ENCODE measurements at regions not wholly inside any gene's neighbourhood (a gene's known extent, or its start where the extent isn't known, plus 50 kb on each side); places are given as distances from the start of the nearest gene placed in this dataset.

- TF ChIP-seq ELF2 (CRISPR knock-in tag; IDR thresholded peaks at IDR 0.05): no peak
These were observed 565.5 kb downstream of the ZNF608 start (continued) for GRCh38 chr5:124180875-124181461.

- intact Hi-C loops (cut with micrococcal nuclease): no loop called here
- H3K4me2 ChIP-seq (ENCODE audit: insufficient read depth, low read length): no peak overlapping the region
These were observed 566.1 kb downstream of the ZNF608 start for GRCh38 chr5:124180299-124180874.

GRCh38 chr5:124179819-124180218 is 566.6 kb downstream of the ZNF608 start:
- no TSS peak for BruUV-seq (replicated peaks)
- no peaks in the 10 kb centered on the region for H3K79me2 ChIP-seq (ENCODE audit: control insufficient read depth, insufficient read depth, low read length)
- intact Hi-C loops (cut with micrococcal nuclease) (no loop called here), in situ Hi-C loops (cut with MboI) (no loop called here)
- no peaks in the 10 kb centered on the region for H3K4me1 ChIP-seq (replicated peaks in 1 of 2; ENCODE audit: control insufficient read depth in 2 of 2, insufficient read depth in 2 of 2, low read length in 2 of 2)
- no peak overlapping the region for H2AFZ ChIP-seq (ENCODE audit: low read depth, low read length)
- POLR2A ChIA-PET: no interaction called here
- no peak overlapping the region for H3K4me2 ChIP-seq (ENCODE audit: insufficient read depth, low read length)
- WGBS (ENCODE audit: insufficient coverage, low coverage, missing lambda C conversion rate): 0% methylated on average over 1 of the region's 1 CpG
- H3K27ac ChIP-seq (ENCODE audit: extremely low read depth, low read depth, low read length): no peak overlapping the region
- CTCF ChIA-PET (ENCODE audit: low intra/inter-chr PET ratio): no interaction called here
- no peaks in the 10 kb centered on the region for H3K9me1 ChIP-seq (ENCODE audit: control insufficient read depth, insufficient read depth, low read length)
- H3K36me3 ChIP-seq (ENCODE audit: control insufficient read depth, insufficient read depth, low read length): no peaks in the 10 kb centered on the region
- no peak for FAIRE-seq
- no peaks in the 10 kb centered on the region for H3K27me3 ChIP-seq (ENCODE audit: control insufficient read depth in 2 of 2, insufficient read depth in 2 of 2, low read length in 2 of 2)
- no peak for ATAC-seq
- no peak for DNase-seq (ENCODE audit: extremely low read depth in 1 of 4, low spot score in 3 of 4)
- H3K4me3 ChIP-seq: no peak overlapping the region
- no peaks in the 10 kb centered on the region for H4K20me1 ChIP-seq (replicated peaks; ENCODE audit: control insufficient read depth, insufficient read depth, low read length)
- no peak overlapping the region for H3K9ac ChIP-seq (ENCODE audit: insufficient read depth in 1 of 2, low read depth in 2 of 2, low read length in 2 of 2)
- no peaks in the 10 kb centered on the region for H3K9me3 ChIP-seq (replicated peaks; ENCODE audit: control insufficient read depth, insufficient read depth, low read depth, low read length)
- TF ChIP-seq ZNF695 (CRISPR knock-in tag; IDR thresholded peaks at IDR 0.05) (no peak), TSHZ1 (CRISPR knock-in tag; IDR thresholded peaks at IDR 0.05) (no peak), MTF1 (CRISPR knock-in tag; IDR thresholded peaks at IDR 0.05; ENCODE audit: borderline replicate concordance) (no peak)

More at GRCh38 chr5:124180299-124180874, 566.1 kb downstream of the ZNF608 start:
- Histone ChIP-seq H2AFZ (ENCODE audit: low read depth, low read length) (no peak overlapping the region), H3K9ac (ENCODE audit: insufficient read depth in 1 of 2, low read depth in 2 of 2, low read length in 2 of 2) (no peak overlapping the region), H3K27ac (ENCODE audit: extremely low read depth, low read depth, low read length) (no peak overlapping the region), H3K4me1 (replicated peaks in 1 of 2; ENCODE audit: control insufficient read depth in 2 of 2, insufficient read depth in 2 of 2, low read length in 2 of 2) (no peaks in the 10 kb centered on the region), H3K36me3 (ENCODE audit: control insufficient read depth, insufficient read depth, low read length) (no peaks in the 10 kb centered on the region), H3K9me1 (ENCODE audit: control insufficient read depth, insufficient read depth, low read length) (no peaks in the 10 kb centered on the region), H3K4me3 (no peak overlapping the region), H3K9me3 (replicated peaks; ENCODE audit: control insufficient read depth, insufficient read depth, low read depth, low read length) (no peaks in the 10 kb centered on the region), H3K27me3 (ENCODE audit: control insufficient read depth in 2 of 2, insufficient read depth in 2 of 2, low read length in 2 of 2) (no peaks in the 10 kb centered on the region), H3K79me2 (ENCODE audit: control insufficient read depth, insufficient read depth, low read length) (no peaks in the 10 kb centered on the region), H4K20me1 (replicated peaks; ENCODE audit: control insufficient read depth, insufficient read depth, low read length) (no peaks in the 10 kb centered on the region)
- DNase-seq (ENCODE audit: extremely low read depth in 1 of 4, low spot score in 3 of 4) (no peak), ATAC-seq (no peak), FAIRE-seq (no peak)
- WGBS (ENCODE audit: insufficient coverage, low coverage, missing lambda C conversion rate): 8% methylated on average over 4 of the region's 4 CpGs
- CTCF ChIA-PET (ENCODE audit: low intra/inter-chr PET ratio): no interaction called here
- TF ChIP-seq ZNF830 (CRISPR knock-in tag; IDR thresholded peaks at IDR 0.05): no peak
- POLR2A ChIA-PET: no interaction called here
- in situ Hi-C loops (cut with MboI): no loop called here
- BruUV-seq (replicated peaks): no TSS peak

All from K562 (cell line).